ENCODE measurements at regions not wholly inside any gene's neighbourhood (a gene's known extent, or its start where the extent isn't known, plus 50 kb on each side); places are given as distances from the start of the nearest gene placed in this dataset.
"Not testable (repeated sequence)": the region's sequence is repeated elsewhere in the genome, so short reads cannot be mapped to it uniquely, and the experiment has no call there.

DNA sequence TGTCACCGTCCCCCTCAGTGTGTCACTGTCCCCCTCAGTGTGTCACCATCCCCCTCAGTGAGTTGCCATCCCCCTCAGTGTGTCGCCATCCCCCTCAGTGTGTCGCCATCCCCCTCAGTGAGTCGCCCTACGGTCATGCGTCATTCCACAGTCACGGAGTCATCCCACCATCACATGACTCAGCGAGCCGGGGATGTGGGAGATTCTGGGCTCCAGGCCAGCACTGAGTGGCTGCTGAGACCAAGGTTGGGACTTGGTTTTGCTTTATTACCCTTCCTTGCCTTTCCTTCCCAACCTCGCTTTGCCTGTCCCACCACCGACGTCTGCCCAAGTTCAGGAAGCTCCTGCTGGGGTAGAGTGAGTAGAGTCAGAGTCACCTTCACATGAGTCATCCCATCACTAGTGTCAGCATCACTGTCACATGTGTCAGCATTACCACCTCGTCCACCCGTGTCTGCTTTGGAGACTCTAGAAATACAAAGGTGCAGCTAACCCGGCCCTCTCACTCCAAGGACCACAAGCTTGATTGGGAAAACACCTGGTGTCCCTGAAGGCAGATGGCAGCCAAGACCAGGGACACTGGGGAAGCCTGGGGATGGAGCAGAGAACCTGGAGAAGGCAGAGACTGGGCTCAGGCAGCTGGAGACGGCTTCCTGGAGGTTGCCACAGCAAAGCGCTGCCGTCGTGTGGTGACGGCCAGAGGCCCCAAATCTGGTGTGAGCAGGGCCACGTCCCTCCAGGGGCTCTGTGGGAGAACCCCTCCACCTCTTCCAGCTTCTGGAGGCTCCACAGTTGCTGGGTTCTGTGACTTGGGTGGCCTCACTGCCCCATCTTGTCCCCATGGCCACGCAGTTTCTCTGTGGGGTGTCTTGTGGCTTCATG, 485.2 kb upstream of the SALL3 start:
- no peak for DNase-seq

DNA sequence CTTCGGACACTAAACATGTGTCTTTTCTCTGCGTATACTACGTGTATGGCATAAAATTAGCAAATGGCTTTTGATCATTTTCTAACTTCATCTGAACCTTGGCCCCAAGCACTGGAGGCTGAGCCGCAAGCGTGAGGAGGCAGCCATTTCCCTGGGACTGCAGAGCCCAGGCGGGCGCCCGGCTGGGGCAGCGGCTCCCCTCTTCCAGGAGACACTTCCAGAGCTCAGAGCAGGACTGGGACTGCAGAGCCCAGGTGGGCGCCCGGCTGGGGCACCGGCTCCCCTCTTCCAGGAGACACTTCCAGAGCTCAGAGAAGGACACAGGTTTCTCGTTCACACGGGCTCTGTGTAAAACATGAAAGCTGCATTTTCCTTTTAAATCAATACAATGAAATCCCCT, 484.1 kb upstream of the SALL3 start:
- no peak for DNase-seq

DNA sequence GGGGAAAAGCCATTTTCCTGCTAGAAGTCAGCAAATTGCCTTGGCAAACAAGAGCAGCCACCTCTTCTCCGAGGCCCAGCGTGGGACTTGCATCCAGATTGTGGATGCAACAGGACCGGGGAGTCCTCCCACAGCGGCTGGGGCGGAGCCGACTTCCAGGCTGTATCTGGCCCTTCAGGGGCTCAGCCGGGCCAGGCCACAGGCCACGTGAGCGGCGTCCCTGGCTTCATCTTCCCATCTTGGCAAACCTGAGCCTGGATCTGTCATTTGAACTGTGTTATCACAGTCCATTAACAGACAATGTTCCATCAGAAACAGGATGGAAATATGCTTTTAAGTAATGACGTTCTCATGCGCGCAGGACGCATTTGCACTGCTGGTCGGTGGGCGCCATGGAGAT, 483.5 kb upstream of the SALL3 start:
- DNase-seq, result no peak

DNA sequence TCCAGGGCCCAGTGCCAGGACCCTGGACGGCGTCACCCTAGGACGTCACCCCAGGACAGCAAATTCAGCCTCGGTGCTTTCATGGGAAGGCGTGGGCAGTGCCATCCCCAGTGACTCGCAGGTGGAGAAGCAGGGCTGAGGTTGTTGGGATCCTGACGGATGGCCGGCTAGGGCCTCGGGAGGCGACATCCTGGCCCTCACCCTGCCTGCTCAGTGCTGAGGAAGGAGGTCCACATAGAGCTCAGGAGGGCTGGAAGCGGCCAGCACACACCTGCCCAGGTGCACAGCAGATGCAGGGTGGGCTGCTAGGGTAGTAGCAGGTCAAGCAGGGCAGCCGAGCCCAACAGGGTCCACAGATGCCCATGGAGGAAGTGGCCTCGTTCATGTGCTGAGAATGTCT, 482.0 kb upstream of the SALL3 start:
- no peak for DNase-seq

DNA sequence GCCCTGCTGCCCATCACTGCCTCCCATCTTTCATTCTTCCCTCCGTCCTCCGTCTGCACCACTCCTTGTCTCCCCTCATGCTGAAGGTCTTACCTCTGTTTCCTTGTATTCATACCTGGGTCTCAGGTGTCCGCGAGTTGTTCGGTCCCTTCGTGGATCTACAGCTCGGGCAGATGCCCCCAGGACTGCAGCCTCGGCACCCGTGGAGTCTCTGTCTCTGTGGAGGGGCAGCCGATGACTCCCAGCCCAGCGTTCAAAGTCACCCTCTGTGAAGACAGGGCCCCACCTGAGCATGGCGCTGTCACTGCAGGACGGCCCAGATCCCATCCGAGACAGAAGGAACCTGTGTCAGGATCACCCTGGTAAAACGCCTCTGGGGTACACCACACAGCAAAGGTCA, 480.0 kb upstream of the SALL3 start:
- no peak for DNase-seq

DNA sequence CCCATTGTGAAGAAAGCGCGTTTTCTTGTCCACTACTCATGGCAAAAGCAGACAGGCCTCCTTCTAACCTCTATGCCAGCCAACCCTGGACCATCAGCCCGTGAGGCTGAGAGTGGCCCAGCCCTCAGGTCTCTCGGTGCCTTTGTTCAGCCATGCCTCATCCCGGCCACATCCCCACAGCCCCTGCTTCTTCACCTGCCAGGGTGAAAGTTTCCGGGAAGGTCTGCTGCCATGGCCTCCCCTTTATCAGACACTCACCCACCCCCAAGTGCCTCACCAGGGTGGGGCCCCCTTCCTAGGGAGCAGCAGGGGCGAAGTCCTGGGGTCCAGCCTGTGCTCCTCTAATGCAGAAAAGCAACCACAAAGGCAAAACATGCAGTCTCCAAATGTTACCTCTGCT, 478.4 kb upstream of the SALL3 start:
- no peak for DNase-seq

DNA sequence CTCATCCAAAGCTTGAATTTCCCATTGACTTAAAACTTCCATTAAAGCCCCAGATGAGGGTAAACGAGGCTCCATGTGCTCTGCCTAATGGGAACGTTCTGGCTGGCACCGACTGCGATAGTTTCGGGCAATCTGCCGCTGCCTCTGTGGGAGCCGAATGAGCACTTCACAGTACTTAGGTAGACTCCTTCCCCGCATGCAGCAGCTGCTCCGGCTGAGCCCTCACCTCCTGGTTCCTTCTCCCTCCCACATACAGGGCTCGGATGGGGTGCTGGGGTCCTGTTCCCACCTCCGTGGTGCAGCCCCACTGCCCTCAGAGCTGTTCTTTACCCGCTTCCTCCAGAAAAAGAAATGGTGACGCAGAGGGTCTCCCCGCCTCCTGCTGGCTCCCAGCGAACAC, 476.5 kb upstream of the SALL3 start:
- DNase-seq, result no peak

DNA sequence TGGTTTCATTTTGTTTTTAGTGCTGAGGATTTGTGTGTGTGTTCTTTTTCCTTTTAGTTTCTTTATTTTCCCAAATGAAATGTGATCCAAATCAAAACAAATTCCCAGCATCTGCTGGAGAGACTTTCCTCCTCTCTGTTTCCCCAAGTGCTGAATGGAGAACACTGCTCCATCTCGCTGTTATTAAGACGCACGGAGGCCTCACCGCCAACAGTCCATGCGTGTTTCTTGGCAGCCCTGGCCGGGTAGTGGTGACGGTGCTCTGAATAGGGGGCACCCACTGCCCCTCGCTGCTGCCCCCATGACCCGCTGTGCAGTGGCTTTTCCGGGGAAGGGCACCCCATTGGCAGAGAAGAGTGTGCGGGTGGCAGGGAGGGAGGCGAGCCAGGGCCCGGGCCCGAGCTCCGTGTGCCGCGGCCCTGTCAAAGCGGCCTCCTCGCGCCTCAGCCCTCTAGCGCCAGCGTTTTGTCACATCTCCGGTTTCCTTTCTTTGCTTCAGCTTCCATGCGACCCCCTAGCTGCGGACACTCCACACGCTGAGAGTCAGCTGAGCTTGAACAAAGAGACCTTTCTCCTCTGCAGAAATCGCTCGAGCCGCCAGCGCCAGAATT, 473.7 kb upstream of the SALL3 start:
- DNase-seq, result no peak

DNA sequence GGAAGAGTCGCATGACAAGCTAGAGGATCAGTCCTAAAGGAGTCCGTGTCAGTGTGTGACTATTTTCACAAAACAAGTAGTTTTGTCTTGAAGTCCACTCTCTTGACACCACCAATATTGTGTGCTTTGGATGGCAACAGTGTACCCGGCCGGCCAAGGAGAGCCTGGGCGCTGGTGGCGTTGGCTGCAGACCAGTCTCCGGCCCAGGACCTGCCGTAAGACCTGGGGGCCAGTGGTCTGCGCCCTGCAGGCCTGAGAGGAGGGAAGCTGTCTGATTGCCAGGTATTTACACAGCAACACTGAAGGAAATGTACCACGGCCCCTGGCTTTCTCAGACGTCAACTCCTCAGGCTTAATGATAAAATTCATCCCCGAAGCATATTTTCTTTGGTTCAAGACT, 472.4 kb upstream of the SALL3 start:
- no peak for DNase-seq

DNA sequence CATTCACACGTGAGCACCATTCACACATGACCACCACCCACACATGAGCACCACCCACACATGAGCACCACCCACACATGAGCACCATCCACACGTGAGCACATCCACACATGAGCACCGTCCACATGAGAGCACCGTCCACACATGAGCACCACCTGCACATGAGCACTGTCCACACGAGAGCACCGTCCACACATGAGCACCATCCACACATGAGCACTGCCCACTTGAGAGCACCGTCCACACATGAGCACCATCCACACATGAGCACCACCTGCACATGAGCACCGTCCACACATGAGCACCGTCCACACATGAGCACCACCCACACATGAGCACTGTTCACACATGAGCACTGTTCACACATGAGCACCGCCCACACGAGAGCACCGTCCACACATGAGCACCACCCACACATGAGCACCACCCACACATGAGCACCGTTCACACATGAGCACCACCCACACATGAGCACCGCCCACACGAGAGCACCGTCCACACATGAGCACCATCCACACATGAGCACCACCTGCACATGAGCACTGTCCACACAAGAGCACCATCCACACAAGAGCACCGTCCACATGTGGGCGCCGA, 471.3 kb upstream of the SALL3 start:
- not testable (repeated sequence) for DNase-seq

DNA sequence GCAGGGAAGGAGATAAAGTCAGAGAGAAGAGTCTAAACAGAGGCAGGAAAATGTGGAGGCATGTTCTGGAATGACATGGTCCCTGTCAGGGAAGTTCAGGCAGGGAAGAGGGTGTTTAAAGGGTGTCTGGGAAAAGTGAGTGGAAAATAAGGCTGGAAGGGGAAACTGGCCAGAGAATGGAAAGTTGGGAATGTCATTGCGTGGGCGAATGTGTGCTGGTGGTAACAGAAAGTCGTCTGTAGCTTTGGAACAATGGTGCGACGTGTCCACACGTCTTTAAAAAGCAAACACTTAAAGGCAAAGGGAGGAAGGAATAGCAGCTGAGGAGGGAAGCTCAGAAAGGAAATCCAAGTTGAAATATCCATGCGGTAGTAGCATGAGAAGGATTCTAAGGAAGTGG, 469.5 kb upstream of the SALL3 start:
- DNase-seq, result no peak

DNA sequence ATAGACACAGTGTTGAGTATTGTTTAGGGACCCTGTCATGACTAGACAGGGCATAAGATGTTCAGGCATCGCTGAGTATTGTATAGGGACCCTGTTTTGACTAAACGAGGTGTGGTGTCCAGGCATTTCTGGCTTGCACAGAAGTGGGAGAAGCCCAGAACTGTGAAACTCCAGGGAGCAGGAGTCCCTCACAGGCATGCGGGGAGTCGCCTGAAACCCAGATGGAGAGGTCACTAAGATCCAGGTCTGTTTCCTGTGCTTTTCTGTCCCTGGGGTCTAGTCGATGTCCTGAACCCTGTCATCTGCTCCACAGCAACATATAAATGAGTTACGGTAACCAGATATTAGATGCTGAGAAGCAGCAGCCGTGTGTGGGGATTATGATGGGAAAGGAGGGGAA, 469.0 kb upstream of the SALL3 start:
- no peak for DNase-seq

DNA sequence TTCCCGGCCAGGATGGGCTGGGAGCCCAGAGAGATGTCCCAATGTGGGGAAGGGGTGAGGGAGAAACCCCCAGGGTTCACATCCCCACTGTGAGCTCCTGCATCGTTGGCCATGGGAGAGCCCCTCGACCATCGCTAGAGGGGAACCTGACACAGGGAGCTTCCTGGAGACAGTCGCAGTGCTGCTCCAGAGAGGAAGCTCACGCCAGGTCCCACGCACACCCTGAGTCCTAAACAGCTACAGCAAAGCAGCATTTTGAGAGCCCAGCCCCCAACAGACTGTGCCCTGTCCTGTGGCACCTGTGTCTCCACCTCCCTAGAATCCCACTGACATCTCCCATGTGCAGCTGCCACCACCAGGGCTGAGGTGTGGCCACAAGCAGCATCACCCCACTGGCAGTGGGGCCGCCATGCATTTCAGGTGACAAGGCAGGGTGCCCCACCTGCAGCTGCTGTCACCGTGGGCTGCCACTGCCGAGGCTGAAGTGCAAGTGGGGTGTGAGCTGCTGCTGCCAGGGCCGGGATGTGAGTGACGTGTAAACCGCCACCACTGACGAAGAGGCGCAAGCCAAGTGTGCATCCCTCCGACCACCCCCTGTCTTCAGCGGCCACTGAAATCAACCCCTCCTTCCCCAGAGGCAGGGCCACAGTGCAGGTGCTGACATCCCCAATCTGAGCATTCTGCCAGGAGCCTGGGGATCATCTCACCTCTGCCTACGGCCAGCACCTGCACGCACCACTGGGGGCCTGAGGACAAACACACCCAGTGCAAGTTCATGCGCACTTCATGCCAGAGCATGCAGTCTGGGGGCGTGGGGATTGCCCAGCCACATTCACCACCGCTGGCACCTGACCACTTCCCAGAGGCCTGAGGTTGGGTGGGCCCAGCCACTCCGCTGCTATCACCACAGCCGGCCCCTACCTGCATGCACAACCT, 467.7 kb upstream of the SALL3 start:
- DNase-seq, result no peak

DNA sequence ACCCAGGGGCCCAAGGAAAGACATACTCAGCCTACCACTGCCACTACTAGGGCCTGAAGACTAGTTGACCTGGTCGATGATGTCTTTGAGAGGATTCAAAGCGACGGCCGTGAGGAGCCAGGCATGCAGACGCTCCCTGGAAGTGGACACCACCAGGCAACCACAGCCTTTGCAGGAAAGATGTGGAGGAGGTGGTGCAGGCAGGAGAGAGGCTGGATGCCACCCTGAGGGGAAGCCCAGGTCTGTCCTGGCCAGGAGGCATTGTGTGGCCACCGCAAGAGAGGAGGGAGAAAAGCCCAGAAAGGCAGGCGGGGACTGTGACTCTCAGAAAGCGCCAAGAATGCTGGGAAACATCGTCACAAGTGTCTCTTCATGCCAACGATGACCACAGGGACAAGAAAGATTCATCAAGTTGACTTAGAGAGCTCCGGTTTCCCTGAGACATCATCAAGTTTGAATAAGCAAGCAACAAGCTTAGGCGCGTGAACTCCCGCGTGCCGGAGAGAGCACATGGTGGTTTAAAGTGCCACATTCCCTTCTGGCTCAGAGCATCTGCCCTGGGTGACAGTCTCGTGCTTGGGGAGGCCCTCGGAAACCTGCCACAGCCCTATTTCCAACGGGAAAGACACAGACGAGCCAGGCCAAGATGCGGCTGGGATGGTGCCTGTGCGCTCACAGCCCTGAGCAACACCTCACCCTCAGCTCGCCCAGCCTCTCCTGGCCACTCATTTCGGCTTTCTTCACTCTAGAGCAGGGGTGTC, 464.5 kb upstream of the SALL3 start:
- no peak for DNase-seq

DNA sequence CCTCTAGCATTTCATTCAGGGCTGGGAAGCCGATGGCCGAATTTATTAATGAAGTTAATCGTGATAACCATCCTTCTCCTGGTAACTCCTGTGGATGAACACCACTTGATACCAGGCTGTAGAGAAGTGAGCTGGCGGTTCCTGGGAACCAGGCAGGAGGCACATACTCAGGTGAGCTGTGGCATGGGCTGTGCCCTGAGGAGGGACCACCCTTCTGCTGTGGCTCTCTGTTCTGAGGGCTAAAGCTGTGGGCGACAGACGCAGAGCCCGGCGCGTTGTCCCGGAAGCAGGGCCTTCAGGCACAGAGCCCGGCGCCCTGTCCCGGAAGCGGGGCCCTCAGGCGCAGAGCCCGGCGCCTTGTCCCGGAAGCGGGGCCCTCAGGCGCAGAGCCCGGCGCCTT, 462.3 kb upstream of the SALL3 start:
- no peak for DNase-seq

DNA sequence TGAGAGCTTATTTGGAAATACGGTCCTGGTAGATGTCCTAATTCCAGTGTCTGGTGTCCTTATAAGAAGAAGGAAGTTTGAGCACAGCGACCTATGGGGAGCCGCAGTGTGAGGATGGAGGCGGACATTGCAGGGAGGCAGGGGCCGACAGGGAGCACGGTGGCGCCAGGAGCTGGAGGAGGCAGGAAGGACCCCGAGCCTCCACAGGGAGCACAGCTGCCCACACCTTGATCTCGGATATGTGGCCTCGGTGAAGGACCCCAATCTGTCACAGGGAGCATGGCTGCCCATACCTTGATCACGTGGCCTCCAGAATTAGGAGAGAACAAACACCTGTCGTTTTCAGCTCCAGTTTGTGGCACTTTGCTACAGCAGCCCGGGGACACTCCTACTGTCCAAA, 461.6 kb upstream of the SALL3 start:
- no peak for DNase-seq

DNA sequence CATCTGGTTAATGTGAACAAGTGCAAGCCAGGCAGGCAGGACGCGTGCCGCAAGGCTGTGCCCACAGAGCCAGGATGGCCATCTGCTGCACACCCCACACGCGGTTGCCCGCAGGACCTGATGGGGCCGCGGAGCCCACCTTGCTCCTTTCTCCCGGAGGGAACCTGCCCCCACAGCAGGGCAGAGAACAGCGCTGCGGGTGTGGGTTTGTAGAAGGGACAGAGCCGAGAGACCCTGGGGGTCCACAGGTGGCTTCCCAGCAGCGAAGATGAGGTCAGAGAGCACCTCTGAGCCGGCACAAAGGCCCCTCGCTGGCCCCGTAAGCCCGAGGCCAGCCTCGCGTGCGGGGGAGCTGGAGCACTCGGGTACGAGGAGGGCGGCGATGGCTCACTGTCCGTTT, 460.8 kb upstream of the SALL3 start:
- no peak for DNase-seq

DNA sequence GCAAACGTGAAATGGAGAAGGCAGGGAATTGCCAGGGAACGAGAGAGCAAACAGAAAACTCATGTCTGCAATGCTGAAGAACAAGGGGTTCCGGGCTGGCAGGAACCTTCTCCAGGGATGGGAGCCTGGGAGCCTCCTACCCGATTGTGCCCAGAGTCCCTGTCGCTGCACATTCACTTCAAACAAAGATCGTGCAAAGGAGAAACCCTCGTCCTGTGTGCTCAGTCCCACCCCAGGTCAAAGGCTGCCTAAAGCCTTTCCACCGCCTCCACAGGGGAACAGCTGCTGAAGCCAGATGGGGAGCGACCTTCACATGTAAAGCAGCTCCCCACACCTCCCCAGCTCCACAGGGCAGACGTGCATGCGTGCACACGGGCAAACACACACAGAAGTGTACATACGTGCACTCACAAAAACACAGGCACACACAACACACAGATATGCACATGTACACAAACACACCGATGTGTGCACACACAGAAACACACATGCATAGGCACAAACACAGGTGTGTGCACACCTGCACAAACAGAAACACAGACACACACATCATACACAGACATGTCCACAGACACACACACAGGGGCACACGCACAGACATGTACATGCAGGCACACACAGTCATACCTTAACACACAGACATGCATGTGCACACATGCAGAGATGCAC, 460.1 kb upstream of the SALL3 start:
- DNase-seq, result no peak

DNA sequence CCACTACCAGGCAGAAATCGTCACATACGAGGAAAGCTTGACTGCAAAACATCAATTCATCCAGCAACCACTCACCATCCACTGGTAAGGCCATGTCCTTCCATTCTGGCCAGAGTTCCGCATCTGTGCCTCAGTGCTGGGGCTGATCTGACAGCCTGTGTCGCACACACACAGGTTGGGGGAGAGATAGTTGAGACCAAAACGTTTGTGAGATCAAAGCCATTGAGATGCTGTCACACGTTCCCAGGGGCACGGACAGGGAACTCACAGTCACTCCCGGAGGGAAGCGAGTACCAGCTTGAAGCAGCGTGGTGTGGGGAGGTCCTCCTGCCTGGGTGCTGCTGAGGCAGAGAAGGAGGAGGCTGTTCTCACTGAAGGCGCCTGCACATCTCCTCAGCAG, 458.5 kb upstream of the SALL3 start:
- DNase-seq, result no peak

DNA sequence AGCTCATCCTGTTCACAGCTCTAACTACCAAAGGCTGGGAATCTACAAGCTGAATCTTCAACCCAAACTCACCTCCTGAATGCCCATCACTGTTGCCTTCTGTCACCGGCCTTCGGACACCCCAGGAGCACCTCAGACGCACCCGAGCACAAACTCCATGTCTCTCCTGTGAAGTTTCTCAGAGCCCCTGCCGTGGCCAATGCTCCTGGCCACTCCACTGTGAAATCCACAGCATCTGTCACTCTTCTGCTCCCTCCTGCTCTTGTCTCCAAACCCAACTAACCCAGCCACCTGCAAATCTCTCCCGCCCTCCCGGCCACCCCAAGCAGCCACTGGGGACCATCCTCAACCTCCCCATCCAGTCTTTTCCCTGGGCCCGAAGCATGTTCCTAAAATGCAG, 457.9 kb upstream of the SALL3 start:
- DNase-seq, result no peak

DNA sequence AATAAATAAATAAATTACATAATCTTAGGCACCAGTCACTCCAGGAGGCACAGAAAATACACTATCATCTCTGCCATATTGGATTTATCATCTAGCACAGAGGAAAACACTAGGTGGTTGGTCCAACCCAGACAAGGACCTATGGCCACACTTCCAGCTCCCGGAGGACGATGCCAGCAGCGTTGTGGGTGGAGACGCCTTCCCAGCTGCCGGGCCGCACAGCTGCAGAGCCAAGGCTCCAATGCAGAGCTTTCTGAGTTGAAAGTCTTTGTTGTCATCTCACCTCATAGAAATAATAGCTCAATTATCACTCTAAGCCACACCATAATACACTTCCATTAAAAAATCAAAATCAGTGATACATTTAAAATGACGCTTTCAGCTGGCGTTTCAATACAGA, 457.1 kb upstream of the SALL3 start:
- DNase-seq, result no peak

DNA sequence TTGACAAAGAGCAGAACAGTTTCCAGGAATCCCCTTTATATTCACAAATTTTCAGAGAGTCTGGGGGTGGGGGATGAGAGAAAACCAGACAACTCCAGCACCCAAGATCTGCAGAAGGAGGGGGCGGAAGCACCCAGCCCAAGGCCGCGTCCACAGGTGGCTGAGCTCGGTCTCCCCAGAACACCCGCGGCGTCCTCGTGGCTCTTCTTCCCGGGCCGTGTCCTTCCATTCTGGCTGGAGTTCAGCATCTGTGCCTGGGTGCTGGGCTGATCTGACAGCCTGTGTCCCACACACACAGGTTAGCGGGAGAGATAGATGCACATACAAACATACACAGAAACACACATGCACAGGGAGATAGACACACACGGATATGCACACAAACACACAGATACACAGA, 455.8 kb upstream of the SALL3 start:
- DNase-seq, result no peak
